Esophagus squamous epithelium (tissue), 5 donors: ENCODE measurements at regions not wholly inside any gene's neighbourhood (a gene's known extent, or its start where the extent isn't known, plus 50 kb on each side); places are given as distances from the start of the nearest gene placed in this dataset.

ENCODE experiments used
- DNase-seq: peaks from one replicate; lab custom pipeline; 2025; lab: John Stamatoyannopoulos, UW
- H3K27ac ChIP-seq, 4 donors: fragments of 200-600 bp; sonication (generic); one replicate each; pipeline ENCODE4 v1.5.1; 2016 to 2019; ENCODE audit warnings: mild to moderate bottlenecking in 1 of 4
- H3K27me3 ChIP-seq, 4 donors: fragments of 200-600 bp; sonication (generic); 1 replicate in 3 of 4; 2 replicates in 1 of 4; pipeline versions ENCODE4 v1.5.1 to v1.6.0; 2017 to 2021; ENCODE audit warnings: antibody characterized with exemption in 1 of 4
- H3K36me3 ChIP-seq, 3 donors: fragments of 200-600 bp; sonication (generic); one replicate each; pipeline ENCODE4 v1.5.1; 2016 to 2019
- H3K4me1 ChIP-seq, 3 donors: fragments of 200-600 bp; sonication (generic); one replicate each; pipeline ENCODE4 v1.5.1; 2017 to 2019
- H3K4me3 ChIP-seq, 4 donors: fragments of 200-600 bp; sonication (generic); 1 replicate in 3 of 4; 2 replicates in 1 of 4; pipeline ENCODE4 v1.5.1; 2016 to 2019; ENCODE audit warnings: mild to moderate bottlenecking in 2 of 4, moderate library complexity in 1 of 4
- H3K9me3 ChIP-seq, 3 donors: fragments of 200-600 bp; sonication (generic); one replicate each; pipeline ENCODE4 v1.5.1; 2016 to 2019
- POLR2A ChIP-seq, 4 donors: fragments of 450-650 bp; IDR thresholded peaks; one replicate each; pipeline ENCODE4 v1.6.1; 2017; ENCODE audit warnings: antibody characterized with exemption in 4 of 4, mild to moderate bottlenecking in 4 of 4, moderate library complexity in 3 of 4
- WGBS, 2 donors: methylation state at CpG; one replicate each; pipeline ENCODE4 v1.1.5; 2018; 5-methylcytosine and 5-hydroxymethylcytosine counted together
- intact Hi-C: fragments of 100-400 bp; cut with DNase I; formaldehyde crosslinking; loops from one replicate; pipeline ENCODE4 v1.15.0; 2022
- TF ChIP-seq, protein P1 (sequence below), 6 experiments: fragments of 450-650 bp in 4 of 6; fragments of 200-600 bp in 2 of 6; sonication (generic) in 2 of 6; IDR thresholded peaks; one replicate each; pipeline ENCODE4 v1.5.1; 2016 to 2019; ENCODE audit warnings: antibody characterized with exemption in 6 of 6, mild to moderate bottlenecking in 4 of 6, moderate library complexity in 4 of 6
- donor health status: DM: yes; HTN: yes; CAD: no.

DNA sequence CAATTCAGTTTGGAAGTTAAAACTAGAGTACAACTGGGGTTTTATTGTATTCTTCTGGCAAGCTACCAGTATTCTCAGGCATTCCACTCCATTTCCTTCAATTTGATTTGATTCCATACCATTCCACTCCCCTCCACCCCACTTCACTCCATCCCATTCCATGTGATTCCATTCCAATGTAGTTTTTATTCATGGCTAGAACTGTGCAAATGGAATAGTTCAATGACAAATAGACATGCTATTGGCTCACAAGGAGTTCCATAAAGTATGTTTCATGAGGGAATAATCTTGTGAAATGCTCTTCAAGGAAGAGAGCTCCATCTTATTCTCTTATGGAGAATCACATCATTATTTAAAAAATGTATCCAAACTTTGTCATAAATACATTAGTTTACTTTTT is 285.0 kb upstream of the BMP2 start:
- H3K9me3 ChIP-seq: no peaks in the 10 kb centered on the region
- no peak overlapping the region for H3K27ac ChIP-seq
- intact Hi-C loops: no loop called here
- H3K4me1 ChIP-seq: no peaks in the 10 kb centered on the region
- H3K27me3 ChIP-seq: no peaks in the 10 kb centered on the region
- DNase-seq: no peak
- TF ChIP-seq, protein P1, sequence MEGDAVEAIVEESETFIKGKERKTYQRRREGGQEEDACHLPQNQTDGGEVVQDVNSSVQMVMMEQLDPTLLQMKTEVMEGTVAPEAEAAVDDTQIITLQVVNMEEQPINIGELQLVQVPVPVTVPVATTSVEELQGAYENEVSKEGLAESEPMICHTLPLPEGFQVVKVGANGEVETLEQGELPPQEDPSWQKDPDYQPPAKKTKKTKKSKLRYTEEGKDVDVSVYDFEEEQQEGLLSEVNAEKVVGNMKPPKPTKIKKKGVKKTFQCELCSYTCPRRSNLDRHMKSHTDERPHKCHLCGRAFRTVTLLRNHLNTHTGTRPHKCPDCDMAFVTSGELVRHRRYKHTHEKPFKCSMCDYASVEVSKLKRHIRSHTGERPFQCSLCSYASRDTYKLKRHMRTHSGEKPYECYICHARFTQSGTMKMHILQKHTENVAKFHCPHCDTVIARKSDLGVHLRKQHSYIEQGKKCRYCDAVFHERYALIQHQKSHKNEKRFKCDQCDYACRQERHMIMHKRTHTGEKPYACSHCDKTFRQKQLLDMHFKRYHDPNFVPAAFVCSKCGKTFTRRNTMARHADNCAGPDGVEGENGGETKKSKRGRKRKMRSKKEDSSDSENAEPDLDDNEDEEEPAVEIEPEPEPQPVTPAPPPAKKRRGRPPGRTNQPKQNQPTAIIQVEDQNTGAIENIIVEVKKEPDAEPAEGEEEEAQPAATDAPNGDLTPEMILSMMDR (IDR thresholded peaks at IDR 0.05): no peak
- no peak for TF ChIP-seq POLR2A (IDR thresholded peaks at IDR 0.05)
- H3K36me3 ChIP-seq: no peaks in the 10 kb centered on the region
- H3K4me3 ChIP-seq: no peak overlapping the region

DNA sequence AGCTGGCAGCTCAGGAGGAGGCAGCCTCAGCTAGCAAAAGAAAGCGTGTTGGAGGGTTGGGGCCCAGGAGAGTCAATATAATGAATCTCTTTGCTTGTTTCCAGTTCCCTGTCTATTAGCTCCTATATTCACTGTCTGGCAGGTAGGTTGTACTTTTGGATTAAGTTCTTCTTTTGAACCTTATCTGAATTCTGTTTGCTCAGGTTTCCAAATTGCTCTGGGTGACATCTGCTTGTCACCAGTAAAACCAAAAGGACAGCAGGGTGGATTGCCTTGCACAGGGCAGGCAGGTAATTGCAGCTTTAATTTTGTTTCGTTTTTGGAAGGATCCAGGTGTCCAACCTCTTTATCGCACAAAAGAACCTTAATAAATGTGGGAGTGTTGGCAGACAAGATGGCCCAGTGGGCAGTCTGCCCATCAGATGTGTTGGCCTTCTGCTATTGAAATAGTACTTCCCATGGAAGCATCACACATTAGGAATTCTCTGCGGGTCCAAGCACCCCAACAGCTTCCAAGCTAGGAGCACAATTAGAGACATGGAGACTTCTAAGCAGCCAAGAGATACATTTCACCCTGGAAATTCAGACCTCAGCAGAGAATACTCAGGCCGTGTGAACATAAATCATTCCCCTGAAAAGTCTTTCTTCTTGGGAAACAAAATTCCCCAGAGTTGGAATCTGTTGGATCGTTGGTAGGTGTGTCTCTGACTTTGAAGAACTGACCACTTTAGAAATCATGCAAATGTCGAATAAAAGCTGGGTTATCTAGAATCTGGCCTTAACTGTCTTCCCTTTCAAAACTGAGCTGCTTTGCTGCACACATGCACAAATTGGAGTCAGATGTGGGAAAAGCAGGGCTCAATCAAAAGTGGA is 286.9 kb upstream of the BMP2 start:
- no peaks in the 10 kb centered on the region for H3K4me1 ChIP-seq
- TF ChIP-seq, protein P1 (IDR thresholded peaks at IDR 0.05): no peak
- TF ChIP-seq POLR2A (IDR thresholded peaks at IDR 0.05): no peak
- DNase-seq: no peak
- no peaks in the 10 kb centered on the region for H3K27me3 ChIP-seq
- no peak overlapping the region for H3K27ac ChIP-seq
- intact Hi-C loops: no loop called here
- no peaks in the 10 kb centered on the region for H3K9me3 ChIP-seq
- no peaks in the 10 kb centered on the region for H3K36me3 ChIP-seq
- no peak overlapping the region for H3K4me3 ChIP-seq
- WGBS, 2 donors: 62 to 70% methylated on average over 7 of the region's 7 CpGs

DNA sequence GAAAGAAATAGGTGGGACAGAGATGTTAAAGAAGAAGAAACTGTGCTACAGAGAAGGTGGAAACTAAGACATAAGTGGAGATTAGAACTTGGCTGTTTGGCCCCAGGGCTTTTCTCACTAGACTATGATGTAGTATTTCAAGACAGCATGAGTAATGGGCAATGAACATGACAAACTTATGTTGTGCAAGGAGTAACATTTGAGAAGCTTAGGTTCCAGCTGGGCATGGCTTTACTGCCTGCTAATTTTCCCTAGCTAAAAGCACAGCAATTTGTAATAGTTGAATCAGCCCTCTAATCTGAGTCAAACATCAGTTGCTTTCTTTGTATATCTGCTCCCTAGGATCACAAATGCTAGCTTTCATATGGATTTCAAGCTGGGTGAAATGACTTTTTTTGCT is 294.3 kb upstream of the BMP2 start:
- no peak overlapping the region for H3K27ac ChIP-seq
- H3K36me3 ChIP-seq: no peaks in the 10 kb centered on the region
- H3K27me3 ChIP-seq: no peaks in the 10 kb centered on the region
- DNase-seq: no peak
- intact Hi-C loops: no loop called here
- no peak for TF ChIP-seq POLR2A (IDR thresholded peaks at IDR 0.05)
- TF ChIP-seq, protein P1 (IDR thresholded peaks at IDR 0.05): no peak
- H3K4me1 ChIP-seq: no peaks in the 10 kb centered on the region
- H3K4me3 ChIP-seq: no peak overlapping the region
- no peaks in the 10 kb centered on the region for H3K9me3 ChIP-seq

DNA sequence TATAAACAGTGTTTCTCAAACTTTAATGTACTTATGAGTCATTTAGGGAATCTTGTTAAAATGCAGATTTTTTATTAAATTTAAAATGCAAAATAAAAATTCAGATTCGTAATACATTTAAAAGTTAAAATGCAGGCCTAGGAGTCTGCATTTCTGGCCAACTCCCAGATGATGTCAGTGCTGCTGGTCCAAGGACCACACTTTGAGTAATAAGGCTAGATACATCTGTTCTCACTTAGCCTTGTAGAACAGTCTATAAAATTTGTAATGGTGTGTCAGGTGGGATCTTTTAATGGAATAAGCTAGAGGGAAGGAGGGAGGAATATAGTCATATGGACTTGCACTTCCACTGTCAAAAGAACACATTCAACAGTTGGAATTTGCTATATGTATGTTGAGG is 295.6 kb upstream of the BMP2 start:
- no peak overlapping the region for H3K27ac ChIP-seq
- no peaks in the 10 kb centered on the region for H3K36me3 ChIP-seq
- intact Hi-C loops: no loop called here
- no peak for DNase-seq
- H3K4me1 ChIP-seq: no peaks in the 10 kb centered on the region
- no peak for TF ChIP-seq POLR2A (IDR thresholded peaks at IDR 0.05)
- TF ChIP-seq, protein P1 (IDR thresholded peaks at IDR 0.05): no peak
- H3K9me3 ChIP-seq: no peaks in the 10 kb centered on the region
- H3K4me3 ChIP-seq: no peak overlapping the region
- H3K27me3 ChIP-seq: no peaks in the 10 kb centered on the region
- WGBS, 2 donors: 41 to 52% methylated on average over 1 of the region's 1 CpG

- TF ChIP-seq, protein P1 (IDR thresholded peaks at IDR 0.05): no peak
- TF ChIP-seq POLR2A (IDR thresholded peaks at IDR 0.05): no peak
- Histone ChIP-seq H3K4me3 (no peak overlapping the region), H3K9me3 (no peaks in the 10 kb centered on the region), H3K27me3 (no peaks in the 10 kb centered on the region), H3K36me3 (no peaks in the 10 kb centered on the region), H3K4me1 (no peaks in the 10 kb centered on the region), H3K27ac (no peak overlapping the region)
- intact Hi-C loops: no loop called here
- no peak for DNase-seq
- WGBS, 2 donors: 91 to 95% methylated on average over 5 of the region's 5 CpGs
Measured at GRCh38 chr20:6471110-6471647, 296.3 kb upstream of the BMP2 start.
